ENCODE measurements at regions not wholly inside any gene's neighbourhood (a gene's known extent, or its start where the extent isn't known, plus 50 kb on each side); places are given as distances from the start of the nearest gene placed in this dataset.

DNA sequence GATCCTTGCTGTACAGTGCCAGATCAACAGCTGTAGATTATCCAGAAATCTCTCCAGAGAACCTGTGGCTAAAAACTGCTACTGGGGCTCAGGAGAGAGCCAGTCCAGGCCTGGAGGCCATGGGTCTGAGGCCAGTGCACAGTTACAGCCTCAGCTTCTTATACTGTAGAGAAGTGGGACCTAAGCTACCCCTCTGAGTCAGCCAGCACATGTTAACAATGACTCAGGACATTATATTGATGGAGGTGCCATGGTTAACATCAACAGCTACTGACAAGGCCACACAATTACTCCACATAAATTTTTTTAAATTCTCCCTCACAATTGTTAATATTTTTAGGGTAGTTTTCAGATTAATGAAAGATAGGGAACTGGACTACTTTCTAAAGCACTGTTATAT, 138.5 kb downstream of the RBM26 start:
- TF ChIP-seq, protein P1, sequence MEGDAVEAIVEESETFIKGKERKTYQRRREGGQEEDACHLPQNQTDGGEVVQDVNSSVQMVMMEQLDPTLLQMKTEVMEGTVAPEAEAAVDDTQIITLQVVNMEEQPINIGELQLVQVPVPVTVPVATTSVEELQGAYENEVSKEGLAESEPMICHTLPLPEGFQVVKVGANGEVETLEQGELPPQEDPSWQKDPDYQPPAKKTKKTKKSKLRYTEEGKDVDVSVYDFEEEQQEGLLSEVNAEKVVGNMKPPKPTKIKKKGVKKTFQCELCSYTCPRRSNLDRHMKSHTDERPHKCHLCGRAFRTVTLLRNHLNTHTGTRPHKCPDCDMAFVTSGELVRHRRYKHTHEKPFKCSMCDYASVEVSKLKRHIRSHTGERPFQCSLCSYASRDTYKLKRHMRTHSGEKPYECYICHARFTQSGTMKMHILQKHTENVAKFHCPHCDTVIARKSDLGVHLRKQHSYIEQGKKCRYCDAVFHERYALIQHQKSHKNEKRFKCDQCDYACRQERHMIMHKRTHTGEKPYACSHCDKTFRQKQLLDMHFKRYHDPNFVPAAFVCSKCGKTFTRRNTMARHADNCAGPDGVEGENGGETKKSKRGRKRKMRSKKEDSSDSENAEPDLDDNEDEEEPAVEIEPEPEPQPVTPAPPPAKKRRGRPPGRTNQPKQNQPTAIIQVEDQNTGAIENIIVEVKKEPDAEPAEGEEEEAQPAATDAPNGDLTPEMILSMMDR (IDR thresholded peaks at IDR 0.05) = no peak
- no peak for TF ChIP-seq POLR2A (IDR thresholded peaks at IDR 0.05)
